H1 (cell line): ENCODE measurements at regions not wholly inside any gene's neighbourhood (a gene's known extent, or its start where the extent isn't known, plus 50 kb on each side); places are given as distances from the start of the nearest gene placed in this dataset.

ENCODE experiments used
- CREB1 ChIP-seq: IDR thresholded peaks from 2 replicates; pipeline ENCODE4 v1.6.1; 2012; ENCODE audit warnings: inconsistent platforms
- EZH2 ChIP-seq: fragments of 200-600 bp; sonication (generic); IDR thresholded peaks from 2 replicates; pipeline ENCODE4 v1.7.1; 2012; ENCODE audit warnings: low read depth, mild to moderate bottlenecking, moderate library complexity, low read length, inconsistent platforms; ENCODE audit not compliant: severe bottlenecking
- KDM1A ChIP-seq: fragments of 200-600, 300-600 bp; sonication (generic); IDR thresholded peaks from 2 replicates; pipeline ENCODE4 v1.7.1; 2016; ENCODE audit warnings: mild to moderate bottlenecking, low read length, borderline replicate concordance
- RBBP5 ChIP-seq: IDR thresholded peaks from 2 replicates; pipeline ENCODE4 v1.7.1; 2012; ENCODE audit warnings: low read depth, mild to moderate bottlenecking, inconsistent platforms, low read length, moderate library complexity, borderline replicate concordance
- RFX5 ChIP-seq: IDR thresholded peaks from 2 replicates; pipeline ENCODE4 v1.6.1; 2011; ENCODE audit warnings: low read depth, low read length, improper control_type of control experiment, borderline replicate concordance
- RXRA ChIP-seq: IDR thresholded peaks from 2 replicates; pipeline ENCODE4 v1.6.1; 2011; ENCODE audit warnings: low read depth, mild to moderate bottlenecking, low read length, moderate library complexity; ENCODE audit not compliant: insufficient read depth
- SRF ChIP-seq: IDR thresholded peaks from 2 replicates; pipeline ENCODE4 v1.6.1; 2011; ENCODE audit warnings: mild to moderate bottlenecking, low read depth, low read length, moderate library complexity
- SUZ12 ChIP-seq: fragments of 200-600 bp; sonication (generic); IDR thresholded peaks from 2 replicates; pipeline ENCODE4 v1.6.1; 2012; ENCODE audit warnings: mild to moderate bottlenecking, inconsistent platforms, low read length, moderate library complexity, mixed read lengths
- TEAD4 ChIP-seq: IDR thresholded peaks from 2 replicates; pipeline ENCODE4 v1.6.1; 2012; ENCODE audit warnings: low read depth, low read length, inconsistent platforms, mixed read lengths
- TF ChIP-seq, protein P1 (sequence below): fragments of 300-600 bp; sonication (generic); IDR thresholded peaks from 2 replicates; pipeline ENCODE4 v1.7.1; 2012; ENCODE audit warnings: low read length, moderate library complexity, mild to moderate bottlenecking, inconsistent platforms; ENCODE audit not compliant: insufficient replicate concordance
- TF ChIP-seq, protein P2 (sequence below): IDR thresholded peaks from 2 replicates; pipeline ENCODE4 v1.6.1; 2012; ENCODE audit warnings: low read length, inconsistent platforms

DNA sequence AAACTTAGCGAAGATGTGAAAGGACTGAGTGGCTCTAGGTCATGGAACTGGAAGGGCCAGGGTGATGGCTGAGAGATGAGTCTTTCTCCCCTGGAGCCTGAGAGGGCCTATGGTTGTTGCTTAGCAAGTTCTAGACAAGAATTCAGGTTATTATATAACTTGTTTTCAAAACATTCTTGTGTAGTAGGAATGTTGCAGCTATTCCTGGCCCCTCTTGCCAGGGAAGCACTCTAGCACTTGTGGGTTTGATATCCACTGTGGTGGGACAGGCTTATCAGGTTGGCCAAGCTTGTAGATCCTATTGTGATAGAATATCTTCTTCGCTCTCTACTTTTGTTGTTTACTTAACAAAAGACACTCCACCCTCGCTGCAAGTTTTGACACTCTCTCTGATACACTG is 211.8 kb upstream of the CITED2 start (continued):
- TF ChIP-seq, protein P1, sequence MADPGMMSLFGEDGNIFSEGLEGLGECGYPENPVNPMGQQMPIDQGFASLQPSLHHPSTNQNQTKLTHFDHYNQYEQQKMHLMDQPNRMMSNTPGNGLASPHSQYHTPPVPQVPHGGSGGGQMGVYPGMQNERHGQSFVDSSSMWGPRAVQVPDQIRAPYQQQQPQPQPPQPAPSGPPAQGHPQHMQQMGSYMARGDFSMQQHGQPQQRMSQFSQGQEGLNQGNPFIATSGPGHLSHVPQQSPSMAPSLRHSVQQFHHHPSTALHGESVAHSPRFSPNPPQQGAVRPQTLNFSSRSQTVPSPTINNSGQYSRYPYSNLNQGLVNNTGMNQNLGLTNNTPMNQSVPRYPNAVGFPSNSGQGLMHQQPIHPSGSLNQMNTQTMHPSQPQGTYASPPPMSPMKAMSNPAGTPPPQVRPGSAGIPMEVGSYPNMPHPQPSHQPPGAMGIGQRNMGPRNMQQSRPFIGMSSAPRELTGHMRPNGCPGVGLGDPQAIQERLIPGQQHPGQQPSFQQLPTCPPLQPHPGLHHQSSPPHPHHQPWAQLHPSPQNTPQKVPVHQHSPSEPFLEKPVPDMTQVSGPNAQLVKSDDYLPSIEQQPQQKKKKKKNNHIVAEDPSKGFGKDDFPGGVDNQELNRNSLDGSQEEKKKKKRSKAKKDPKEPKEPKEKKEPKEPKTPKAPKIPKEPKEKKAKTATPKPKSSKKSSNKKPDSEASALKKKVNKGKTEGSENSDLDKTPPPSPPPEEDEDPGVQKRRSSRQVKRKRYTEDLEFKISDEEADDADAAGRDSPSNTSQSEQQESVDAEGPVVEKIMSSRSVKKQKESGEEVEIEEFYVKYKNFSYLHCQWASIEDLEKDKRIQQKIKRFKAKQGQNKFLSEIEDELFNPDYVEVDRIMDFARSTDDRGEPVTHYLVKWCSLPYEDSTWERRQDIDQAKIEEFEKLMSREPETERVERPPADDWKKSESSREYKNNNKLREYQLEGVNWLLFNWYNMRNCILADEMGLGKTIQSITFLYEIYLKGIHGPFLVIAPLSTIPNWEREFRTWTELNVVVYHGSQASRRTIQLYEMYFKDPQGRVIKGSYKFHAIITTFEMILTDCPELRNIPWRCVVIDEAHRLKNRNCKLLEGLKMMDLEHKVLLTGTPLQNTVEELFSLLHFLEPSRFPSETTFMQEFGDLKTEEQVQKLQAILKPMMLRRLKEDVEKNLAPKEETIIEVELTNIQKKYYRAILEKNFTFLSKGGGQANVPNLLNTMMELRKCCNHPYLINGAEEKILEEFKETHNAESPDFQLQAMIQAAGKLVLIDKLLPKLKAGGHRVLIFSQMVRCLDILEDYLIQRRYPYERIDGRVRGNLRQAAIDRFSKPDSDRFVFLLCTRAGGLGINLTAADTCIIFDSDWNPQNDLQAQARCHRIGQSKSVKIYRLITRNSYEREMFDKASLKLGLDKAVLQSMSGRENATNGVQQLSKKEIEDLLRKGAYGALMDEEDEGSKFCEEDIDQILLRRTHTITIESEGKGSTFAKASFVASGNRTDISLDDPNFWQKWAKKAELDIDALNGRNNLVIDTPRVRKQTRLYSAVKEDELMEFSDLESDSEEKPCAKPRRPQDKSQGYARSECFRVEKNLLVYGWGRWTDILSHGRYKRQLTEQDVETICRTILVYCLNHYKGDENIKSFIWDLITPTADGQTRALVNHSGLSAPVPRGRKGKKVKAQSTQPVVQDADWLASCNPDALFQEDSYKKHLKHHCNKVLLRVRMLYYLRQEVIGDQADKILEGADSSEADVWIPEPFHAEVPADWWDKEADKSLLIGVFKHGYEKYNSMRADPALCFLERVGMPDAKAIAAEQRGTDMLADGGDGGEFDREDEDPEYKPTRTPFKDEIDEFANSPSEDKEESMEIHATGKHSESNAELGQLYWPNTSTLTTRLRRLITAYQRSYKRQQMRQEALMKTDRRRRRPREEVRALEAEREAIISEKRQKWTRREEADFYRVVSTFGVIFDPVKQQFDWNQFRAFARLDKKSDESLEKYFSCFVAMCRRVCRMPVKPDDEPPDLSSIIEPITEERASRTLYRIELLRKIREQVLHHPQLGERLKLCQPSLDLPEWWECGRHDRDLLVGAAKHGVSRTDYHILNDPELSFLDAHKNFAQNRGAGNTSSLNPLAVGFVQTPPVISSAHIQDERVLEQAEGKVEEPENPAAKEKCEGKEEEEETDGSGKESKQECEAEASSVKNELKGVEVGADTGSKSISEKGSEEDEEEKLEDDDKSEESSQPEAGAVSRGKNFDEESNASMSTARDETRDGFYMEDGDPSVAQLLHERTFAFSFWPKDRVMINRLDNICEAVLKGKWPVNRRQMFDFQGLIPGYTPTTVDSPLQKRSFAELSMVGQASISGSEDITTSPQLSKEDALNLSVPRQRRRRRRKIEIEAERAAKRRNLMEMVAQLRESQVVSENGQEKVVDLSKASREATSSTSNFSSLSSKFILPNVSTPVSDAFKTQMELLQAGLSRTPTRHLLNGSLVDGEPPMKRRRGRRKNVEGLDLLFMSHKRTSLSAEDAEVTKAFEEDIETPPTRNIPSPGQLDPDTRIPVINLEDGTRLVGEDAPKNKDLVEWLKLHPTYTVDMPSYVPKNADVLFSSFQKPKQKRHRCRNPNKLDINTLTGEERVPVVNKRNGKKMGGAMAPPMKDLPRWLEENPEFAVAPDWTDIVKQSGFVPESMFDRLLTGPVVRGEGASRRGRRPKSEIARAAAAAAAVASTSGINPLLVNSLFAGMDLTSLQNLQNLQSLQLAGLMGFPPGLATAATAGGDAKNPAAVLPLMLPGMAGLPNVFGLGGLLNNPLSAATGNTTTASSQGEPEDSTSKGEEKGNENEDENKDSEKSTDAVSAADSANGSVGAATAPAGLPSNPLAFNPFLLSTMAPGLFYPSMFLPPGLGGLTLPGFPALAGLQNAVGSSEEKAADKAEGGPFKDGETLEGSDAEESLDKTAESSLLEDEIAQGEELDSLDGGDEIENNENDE = no peak
- TF ChIP-seq, protein P2, sequence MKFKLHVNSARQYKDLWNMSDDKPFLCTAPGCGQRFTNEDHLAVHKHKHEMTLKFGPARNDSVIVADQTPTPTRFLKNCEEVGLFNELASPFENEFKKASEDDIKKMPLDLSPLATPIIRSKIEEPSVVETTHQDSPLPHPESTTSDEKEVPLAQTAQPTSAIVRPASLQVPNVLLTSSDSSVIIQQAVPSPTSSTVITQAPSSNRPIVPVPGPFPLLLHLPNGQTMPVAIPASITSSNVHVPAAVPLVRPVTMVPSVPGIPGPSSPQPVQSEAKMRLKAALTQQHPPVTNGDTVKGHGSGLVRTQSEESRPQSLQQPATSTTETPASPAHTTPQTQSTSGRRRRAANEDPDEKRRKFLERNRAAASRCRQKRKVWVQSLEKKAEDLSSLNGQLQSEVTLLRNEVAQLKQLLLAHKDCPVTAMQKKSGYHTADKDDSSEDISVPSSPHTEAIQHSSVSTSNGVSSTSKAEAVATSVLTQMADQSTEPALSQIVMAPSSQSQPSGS = no peak
- no peak for TF ChIP-seq TEAD4
- TF ChIP-seq CREB1 = no peak
- TF ChIP-seq KDM1A = no peak
- TF ChIP-seq RXRA = no peak
- TF ChIP-seq RFX5 = no peak
- no peak for TF ChIP-seq EZH2
- TF ChIP-seq SRF = no peak
- TF ChIP-seq RBBP5 = no peak
- no peak for TF ChIP-seq SUZ12
- TF ChIP-seq, all 59 proteins: peak for 0
